ENCODE measurements at regions not wholly inside any gene's neighbourhood (a gene's known extent, or its start where the extent isn't known, plus 50 kb on each side); places are given as distances from the start of the nearest gene placed in this dataset.

- H3K9me2 ChIP-seq (ENCODE audit: insufficient read depth, low read length), result no peaks in the 10 kb centered on the region
- no peaks in the 10 kb centered on the region for H3K36me3 ChIP-seq (ENCODE audit: insufficient read depth, low read length)
- no peaks in the 10 kb centered on the region for H3K9me3 ChIP-seq (ENCODE audit: low read length)
- no peak for TF ChIP-seq RAD21 (conservative IDR thresholded peaks at IDR 0.05)
- no peak for TF ChIP-seq SMC3 (conservative IDR thresholded peaks at IDR 0.05; ENCODE audit: poor library complexity)
- TF ChIP-seq, protein P1, sequence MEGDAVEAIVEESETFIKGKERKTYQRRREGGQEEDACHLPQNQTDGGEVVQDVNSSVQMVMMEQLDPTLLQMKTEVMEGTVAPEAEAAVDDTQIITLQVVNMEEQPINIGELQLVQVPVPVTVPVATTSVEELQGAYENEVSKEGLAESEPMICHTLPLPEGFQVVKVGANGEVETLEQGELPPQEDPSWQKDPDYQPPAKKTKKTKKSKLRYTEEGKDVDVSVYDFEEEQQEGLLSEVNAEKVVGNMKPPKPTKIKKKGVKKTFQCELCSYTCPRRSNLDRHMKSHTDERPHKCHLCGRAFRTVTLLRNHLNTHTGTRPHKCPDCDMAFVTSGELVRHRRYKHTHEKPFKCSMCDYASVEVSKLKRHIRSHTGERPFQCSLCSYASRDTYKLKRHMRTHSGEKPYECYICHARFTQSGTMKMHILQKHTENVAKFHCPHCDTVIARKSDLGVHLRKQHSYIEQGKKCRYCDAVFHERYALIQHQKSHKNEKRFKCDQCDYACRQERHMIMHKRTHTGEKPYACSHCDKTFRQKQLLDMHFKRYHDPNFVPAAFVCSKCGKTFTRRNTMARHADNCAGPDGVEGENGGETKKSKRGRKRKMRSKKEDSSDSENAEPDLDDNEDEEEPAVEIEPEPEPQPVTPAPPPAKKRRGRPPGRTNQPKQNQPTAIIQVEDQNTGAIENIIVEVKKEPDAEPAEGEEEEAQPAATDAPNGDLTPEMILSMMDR (IDR thresholded peaks at IDR 0.05; ENCODE audit: poor library complexity, severe bottlenecking), result no peak
- TF ChIP-seq POLR2AphosphoS5 (IDR thresholded peaks at IDR 0.05), result no peak
- TF ChIP-seq EP300 (conservative IDR thresholded peaks at IDR 0.05; ENCODE audit: poor library complexity, severe bottlenecking), result no peak
- TF ChIP-seq MXI1 (conservative IDR thresholded peaks at IDR 0.05; ENCODE audit: poor library complexity, severe bottlenecking), result no peak
- TF ChIP-seq TAF1 (IDR thresholded peaks at IDR 0.05; ENCODE audit: low read depth), result no peak
- no peak for TF ChIP-seq EZH2 (IDR thresholded peaks at IDR 0.05; ENCODE audit: borderline replicate concordance, insufficient read depth, low read length, poor library complexity, severe bottlenecking)
- TF ChIP-seq REST (IDR thresholded peaks at IDR 0.05; ENCODE audit: borderline replicate concordance), result no peak
- H3K9ac ChIP-seq (ENCODE audit: low read length), result no peak overlapping the region
- H3K4me2 ChIP-seq (ENCODE audit: low read length), result no peak overlapping the region
- no peak overlapping the region for H3K4me3 ChIP-seq (ENCODE audit: low read length)
- no peak overlapping the region for H2AFZ ChIP-seq (ENCODE audit: low read depth, low read length)
- H3K27ac ChIP-seq (ENCODE audit: low read length), result no peak overlapping the region
- H3K79me2 ChIP-seq (replicated peaks; ENCODE audit: insufficient read depth, low read length), result no peaks in the 10 kb centered on the region
- H3K27me3 ChIP-seq (ENCODE audit: insufficient read depth, low read depth, low read length), result no peaks in the 10 kb centered on the region
- H4K20me1 ChIP-seq (ENCODE audit: insufficient read depth), result no peaks in the 10 kb centered on the region
- H3F3A ChIP-seq (ENCODE audit: insufficient read depth, low read length, poor library complexity, severe bottlenecking), result no peaks in the 10 kb centered on the region
Measured at GRCh38 chr12:24177889-24178288, 228.4 kb upstream of the SOX5 start.

- no peaks in the 10 kb centered on the region for H3F3A ChIP-seq (ENCODE audit: insufficient read depth, low read length, poor library complexity, severe bottlenecking)
- no peaks in the 10 kb centered on the region for H3K9me2 ChIP-seq (ENCODE audit: insufficient read depth, low read length)
- H3K36me3 ChIP-seq (ENCODE audit: insufficient read depth, low read length), result no peaks in the 10 kb centered on the region
- no peaks in the 10 kb centered on the region for H3K9me3 ChIP-seq (ENCODE audit: low read length)
- no peaks in the 10 kb centered on the region for H4K20me1 ChIP-seq (ENCODE audit: insufficient read depth)
- H3K27me3 ChIP-seq (ENCODE audit: insufficient read depth, low read depth, low read length), result no peaks in the 10 kb centered on the region
- no peak overlapping the region for H3K4me3 ChIP-seq (ENCODE audit: low read length)
- H3K9ac ChIP-seq (ENCODE audit: low read length), result no peak overlapping the region
- H2AFZ ChIP-seq (ENCODE audit: low read depth, low read length), result no peak overlapping the region
- no peak overlapping the region for H3K27ac ChIP-seq (ENCODE audit: low read length)
- H3K79me2 ChIP-seq (replicated peaks; ENCODE audit: insufficient read depth, low read length), result no peaks in the 10 kb centered on the region
- TF ChIP-seq REST (IDR thresholded peaks at IDR 0.05; ENCODE audit: borderline replicate concordance) (no peak), POLR2AphosphoS5 (IDR thresholded peaks at IDR 0.05) (no peak), RAD21 (conservative IDR thresholded peaks at IDR 0.05) (no peak), EZH2 (IDR thresholded peaks at IDR 0.05; ENCODE audit: borderline replicate concordance, insufficient read depth, low read length, poor library complexity, severe bottlenecking) (no peak), MXI1 (conservative IDR thresholded peaks at IDR 0.05; ENCODE audit: poor library complexity, severe bottlenecking) (no peak), SMC3 (conservative IDR thresholded peaks at IDR 0.05; ENCODE audit: poor library complexity) (no peak), EP300 (conservative IDR thresholded peaks at IDR 0.05; ENCODE audit: poor library complexity, severe bottlenecking) (no peak)
- TF ChIP-seq, protein P1 (IDR thresholded peaks at IDR 0.05; ENCODE audit: poor library complexity, severe bottlenecking), result no peak
- H3K4me2 ChIP-seq (ENCODE audit: low read length), result no peak overlapping the region
Measured at GRCh38 chr12:24175929-24176328, 226.5 kb upstream of the SOX5 start.
